Neural cell (in vitro differentiated cells): ENCODE measurements at regions not wholly inside any gene's neighbourhood (a gene's known extent, or its start where the extent isn't known, plus 50 kb on each side); places are given as distances from the start of the nearest gene placed in this dataset.

ENCODE experiments used
- H2AFZ ChIP-seq: fragments of 200-600, 300-800 bp; sonication (generic), shearing (Covaris generic); 2 replicates; pipeline ENCODE4 v1.6.0; 2014; ENCODE audit warnings: low read depth, mild to moderate bottlenecking, antibody characterized with exemption, low read length, moderate library complexity
- H3F3A ChIP-seq: fragments of 200-600 bp; shearing (Covaris generic); 2 replicates; pipeline ENCODE4 v1.6.1; 2016; ENCODE audit warnings: mild to moderate bottlenecking, moderate library complexity, mixed read lengths, antibody characterized with exemption, low read length; ENCODE audit not compliant: insufficient read depth, poor library complexity, severe bottlenecking
- H3K27ac ChIP-seq: fragments of 200-600, 300-800 bp; sonication (generic), shearing (Covaris generic); 2 replicates; pipeline ENCODE4 v1.5.1; 2014; ENCODE audit warnings: mild to moderate bottlenecking, low read length, moderate library complexity
- H3K27me3 ChIP-seq: fragments of 300-800, 200-600 bp; sonication (generic), shearing (Covaris generic); 2 replicates; pipeline ENCODE4 v1.6.0; 2014; ENCODE audit warnings: mild to moderate bottlenecking, low read depth, low read length, moderate library complexity; ENCODE audit not compliant: insufficient read depth
- H3K36me3 ChIP-seq: fragments of 300-800, 200-600 bp; sonication (generic), shearing (Covaris generic); 2 replicates; pipeline ENCODE4 v1.5.1; 2014; ENCODE audit warnings: mild to moderate bottlenecking, antibody characterized with exemption, low read length, moderate library complexity; ENCODE audit not compliant: insufficient read depth
- H3K4me2 ChIP-seq: fragments of 300-800, 200-600 bp; sonication (generic), shearing (Covaris generic); 2 replicates; pipeline ENCODE4 v1.6.0; 2014; ENCODE audit warnings: mild to moderate bottlenecking, low read length
- H3K4me3 ChIP-seq: fragments of 300-800, 200-600 bp; sonication (generic), shearing (Covaris generic); 2 replicates; pipeline ENCODE4 v1.5.1; 2014; ENCODE audit warnings: mild to moderate bottlenecking, low read length, moderate library complexity
- H3K79me2 ChIP-seq: fragments of 200-600 bp; shearing (Covaris generic); replicated peaks from 2 replicates; pipeline ENCODE4 v1.6.0; 2014; ENCODE audit warnings: mild to moderate bottlenecking, low read length, moderate library complexity; ENCODE audit not compliant: insufficient read depth
- H3K9ac ChIP-seq: fragments of 300-800, 200-600 bp; sonication (generic), shearing (Covaris generic); 2 replicates; pipeline ENCODE4 v1.6.1; 2016; ENCODE audit warnings: mild to moderate bottlenecking, low read length, mixed read lengths
- H3K9me2 ChIP-seq: fragments of 200-600 bp; shearing (Covaris generic); 2 replicates; pipeline ENCODE4 v1.6.1; 2016; ENCODE audit warnings: mild to moderate bottlenecking, low read length, mixed read lengths; ENCODE audit not compliant: insufficient read depth
- H3K9me3 ChIP-seq: fragments of 200-600, 300-800 bp; sonication (generic), shearing (Covaris generic); 2 replicates; pipeline ENCODE4 v1.6.1; 2016; ENCODE audit warnings: mild to moderate bottlenecking, mixed run types, low read length, moderate library complexity, mixed read lengths
- H4K20me1 ChIP-seq: fragments of 200-600 bp; shearing (Covaris generic); 2 replicates; pipeline ENCODE4 v1.6.1; 2016; ENCODE audit warnings: mild to moderate bottlenecking, mixed run types; ENCODE audit not compliant: insufficient read depth
- CTCF ChIP-seq: fragments of 450-650 bp; IDR thresholded peaks from 2 replicates; pipeline ENCODE4 v1.5.1; 2014; ENCODE audit warnings: antibody characterized with exemption, mild to moderate bottlenecking, moderate library complexity; ENCODE audit not compliant: poor library complexity, severe bottlenecking
- EP300 ChIP-seq: fragments of 450-650 bp; conservative IDR thresholded peaks from 2 replicates; pipeline ENCODE4 v1.6.1; 2014; ENCODE audit warnings: antibody characterized with exemption, mild to moderate bottlenecking, moderate library complexity; ENCODE audit not compliant: poor library complexity, severe bottlenecking
- EZH2 ChIP-seq: fragments of 200-600, 300-800 bp; shearing (Covaris generic), sonication (generic); IDR thresholded peaks from 2 replicates; pipeline ENCODE4 v1.6.1; 2014; ENCODE audit warnings: antibody characterized with exemption, low read length, borderline replicate concordance, mild to moderate bottlenecking; ENCODE audit not compliant: insufficient read depth, poor library complexity, severe bottlenecking
- MXI1 ChIP-seq: fragments of 450-650 bp; conservative IDR thresholded peaks from 2 replicates; pipeline ENCODE4 v1.6.1; 2014; ENCODE audit warnings: antibody characterized with exemption, mild to moderate bottlenecking; ENCODE audit not compliant: poor library complexity, severe bottlenecking
- POLR2AphosphoS5 ChIP-seq: IDR thresholded peaks from 2 replicates; pipeline ENCODE4 v1.6.1; 2012
- RAD21 ChIP-seq: fragments of 450-650 bp; conservative IDR thresholded peaks from 2 replicates; pipeline ENCODE4 v1.6.1; 2014; ENCODE audit warnings: antibody characterized with exemption, mild to moderate bottlenecking, moderate library complexity
- REST ChIP-seq: IDR thresholded peaks from 2 replicates; pipeline ENCODE4 v1.6.1; 2012; ENCODE audit warnings: borderline replicate concordance
- SMC3 ChIP-seq: fragments of 450-650 bp; conservative IDR thresholded peaks from 2 replicates; pipeline ENCODE4 v1.6.1; 2014; ENCODE audit warnings: antibody characterized with exemption, mild to moderate bottlenecking, moderate library complexity; ENCODE audit not compliant: poor library complexity
- TAF1 ChIP-seq: IDR thresholded peaks from 2 replicates; pipeline ENCODE4 v1.6.1; 2012; ENCODE audit warnings: low read depth

- H3F3A ChIP-seq = no peaks in the 10 kb centered on the region
- no peaks in the 10 kb centered on the region for H3K36me3 ChIP-seq
- no peaks in the 10 kb centered on the region for H3K79me2 ChIP-seq
- no peak overlapping the region for H3K9ac ChIP-seq
- H2AFZ ChIP-seq = no peak overlapping the region
- no peak overlapping the region for H3K4me2 ChIP-seq
- no peak overlapping the region for H3K4me3 ChIP-seq
- no peak for TF ChIP-seq EZH2
- TF ChIP-seq REST = no peak
- no peak for TF ChIP-seq MXI1
- TF ChIP-seq EP300 = no peak
- no peak for TF ChIP-seq TAF1
- H3K9me2 ChIP-seq = no peaks in the 10 kb centered on the region
- no peaks in the 10 kb centered on the region for H3K27me3 ChIP-seq
- no peaks in the 10 kb centered on the region for H4K20me1 ChIP-seq
- no peak overlapping the region for H3K27ac ChIP-seq
- no peaks in the 10 kb centered on the region for H3K9me3 ChIP-seq
Measured at GRCh38 chrX:138897621-138898492, 186.3 kb upstream of the FGF13 start.

GRCh38 chrX:138890491-138890890, 179.0 kb upstream of the FGF13 start:
- TF ChIP-seq TAF1 (no peak), RAD21 (no peak), EP300 (no peak), SMC3 (no peak), CTCF (no peak), MXI1 (no peak), EZH2 (no peak), REST (no peak), POLR2AphosphoS5 (no peak)
- no peak overlapping the region for H2AFZ ChIP-seq
- no peak overlapping the region for H3K4me3 ChIP-seq
- no peaks in the 10 kb centered on the region for H3K9me2 ChIP-seq
- no peaks in the 10 kb centered on the region for H4K20me1 ChIP-seq
- no peaks in the 10 kb centered on the region for H3K27me3 ChIP-seq
- H3F3A ChIP-seq = no peaks in the 10 kb centered on the region
- no peak overlapping the region for H3K27ac ChIP-seq
- no peaks in the 10 kb centered on the region for H3K36me3 ChIP-seq
- no peaks in the 10 kb centered on the region for H3K79me2 ChIP-seq
- no peaks in the 10 kb centered on the region for H3K9me3 ChIP-seq
- no peak overlapping the region for H3K9ac ChIP-seq
- no peak overlapping the region for H3K4me2 ChIP-seq
